Peyer's patch (tissue), 4 donors: ENCODE measurements at regions not wholly inside any gene's neighbourhood (a gene's known extent, or its start where the extent isn't known, plus 50 kb on each side); places are given as distances from the start of the nearest gene placed in this dataset.
A peak's percentile ranks its signal among the peaks of the same experiment; 100 is the strongest.

Source experiments
- DNase-seq, 3 donors: peaks; one replicate each; pipeline ENCODE4 v3.0.0-alpha.2; 2017 to 2019
- H3K27ac ChIP-seq, 4 donors: fragments of 200-600 bp; sonication (generic); one replicate each; pipeline ENCODE4 v1.5.1; 2016 to 2019
- H3K27me3 ChIP-seq, 2 donors: fragments of 200-600 bp; sonication (generic); one replicate each; pipeline ENCODE4 v1.5.1; 2019
- H3K36me3 ChIP-seq, 3 donors: fragments of 200-600 bp; sonication (generic); one replicate each; pipeline ENCODE4 v1.5.1; 2016 to 2019
- H3K4me1 ChIP-seq, 4 donors: fragments of 200-600 bp; sonication (generic); one replicate each; pipeline ENCODE4 v1.5.1; 2016 to 2019
- H3K4me3 ChIP-seq, 4 donors: fragments of 200-600 bp; sonication (generic); 1 replicate in 3 of 4; 2 replicates in 1 of 4; pipeline ENCODE4 v1.5.1; 2016 to 2019; ENCODE audit warnings: mild to moderate bottlenecking in 1 of 4
- H3K9me3 ChIP-seq, 4 donors: fragments of 200-600 bp; sonication (generic); one replicate each; pipeline ENCODE4 v1.5.1; 2016 to 2019; ENCODE audit warnings: mild to moderate bottlenecking in 1 of 4
- CTCF ChIP-seq, 6 experiments: fragments of 450-650 bp in 4 of 6; fragments of 200-600 bp in 2 of 6; sonication (generic) in 1 of 6; IDR thresholded peaks; one replicate each; pipeline ENCODE4 v1.5.1; 2017 to 2019; ENCODE audit warnings: antibody characterized with exemption in 6 of 6, mild to moderate bottlenecking in 3 of 6, moderate library complexity in 1 of 6
- POLR2A ChIP-seq, 2 donors: fragments of 450-650 bp; IDR thresholded peaks; one replicate each; pipeline ENCODE4 v1.5.1; 2017; ENCODE audit warnings: antibody characterized with exemption in 2 of 2, mild to moderate bottlenecking in 2 of 2, moderate library complexity in 2 of 2

GRCh38 chr12:74977832-74978481 is 231.7 kb downstream of the KCNC2 start:
- no peaks in the 10 kb centered on the region for H3K4me1 ChIP-seq
- H3K27ac ChIP-seq: no peak overlapping the region
- H3K36me3 ChIP-seq: no peaks in the 10 kb centered on the region
- no peak for TF ChIP-seq CTCF (IDR thresholded peaks at IDR 0.05)
- no peak for TF ChIP-seq POLR2A (IDR thresholded peaks at IDR 0.05)
- DNase-seq: no peak
- H3K9me3 ChIP-seq: no peaks in the 10 kb centered on the region
- H3K27me3 ChIP-seq: no peaks in the 10 kb centered on the region
- H3K4me3 ChIP-seq: no peak overlapping the region

GRCh38 chr12:74980510-74980909 is 229.1 kb downstream of the KCNC2 start:
- Histone ChIP-seq H3K4me1 (no peaks in the 10 kb centered on the region), H3K27ac (no peak overlapping the region), H3K4me3 (no peak overlapping the region), H3K9me3 (no peaks in the 10 kb centered on the region), H3K36me3 (no peaks in the 10 kb centered on the region), H3K27me3 (no peaks in the 10 kb centered on the region)
- no peak for TF ChIP-seq POLR2A (IDR thresholded peaks at IDR 0.05)
- no peak for TF ChIP-seq CTCF (IDR thresholded peaks at IDR 0.05)
- DNase-seq: no peak

- no peaks in the 10 kb centered on the region for H3K27me3 ChIP-seq
- no peak for TF ChIP-seq CTCF (IDR thresholded peaks at IDR 0.05)
- no peak for TF ChIP-seq POLR2A (IDR thresholded peaks at IDR 0.05)
- H3K4me1 ChIP-seq: no peaks in the 10 kb centered on the region
- no peaks in the 10 kb centered on the region for H3K9me3 ChIP-seq
- no peaks in the 10 kb centered on the region for H3K36me3 ChIP-seq
- no peak overlapping the region for H3K27ac ChIP-seq
- DNase-seq: no peak
- no peak overlapping the region for H3K4me3 ChIP-seq
These were observed 228.1 kb downstream of the KCNC2 start for GRCh38 chr12:74981541-74981940.

- H3K27me3 ChIP-seq: no peaks in the 10 kb centered on the region
- DNase-seq: no peak
- H3K4me1 ChIP-seq: no peaks in the 10 kb centered on the region
- H3K9me3 ChIP-seq: no peaks in the 10 kb centered on the region
- H3K4me3 ChIP-seq: no peak overlapping the region
- no peak for TF ChIP-seq POLR2A (IDR thresholded peaks at IDR 0.05)
- no peaks in the 10 kb centered on the region for H3K36me3 ChIP-seq
- H3K27ac ChIP-seq: no peak overlapping the region
These were observed 225.7 kb downstream of the KCNC2 start for GRCh38 chr12:74983917-74984316.

- no peaks in the 10 kb centered on the region for H3K9me3 ChIP-seq
- H3K4me1 ChIP-seq: no peaks in the 10 kb centered on the region
- H3K27ac ChIP-seq: no peak overlapping the region
- H3K27me3 ChIP-seq: no peaks in the 10 kb centered on the region
- peak in 1 of 3 donors; percentile 34 for DNase-seq
- H3K4me3 ChIP-seq: no peak overlapping the region
- H3K36me3 ChIP-seq: no peaks in the 10 kb centered on the region
- TF ChIP-seq POLR2A (IDR thresholded peaks at IDR 0.05): no peak
- no peak for TF ChIP-seq CTCF (IDR thresholded peaks at IDR 0.05)
These were observed 225.0 kb downstream of the KCNC2 start for GRCh38 chr12:74984631-74985030.

- no peaks in the 10 kb centered on the region for H3K27me3 ChIP-seq
- no peaks in the 10 kb centered on the region for H3K4me1 ChIP-seq
- H3K27ac ChIP-seq: no peak overlapping the region
- no peak overlapping the region for H3K4me3 ChIP-seq
- peak in 1 of 3 donors; percentile 36 for DNase-seq
- no peak for TF ChIP-seq POLR2A (IDR thresholded peaks at IDR 0.05)
- no peak for TF ChIP-seq CTCF (IDR thresholded peaks at IDR 0.05)
- no peaks in the 10 kb centered on the region for H3K36me3 ChIP-seq
- H3K9me3 ChIP-seq: no peaks in the 10 kb centered on the region
These were observed 224.2 kb downstream of the KCNC2 start for GRCh38 chr12:74985293-74985985.
